Endodermal cell (in vitro differentiated cells): ENCODE measurements at regions not wholly inside any gene's neighbourhood (a gene's known extent, or its start where the extent isn't known, plus 50 kb on each side); places are given as distances from the start of the nearest gene placed in this dataset.

Experiments used
- DNase-seq: peaks from one replicate; pipeline ENCODE4 v3.0.0-alpha.2; 2017
- H3K27ac ChIP-seq: 2 replicates; pipeline ENCODE4 v1.5.1; 2013; ENCODE audit warnings: mild to moderate bottlenecking, low read depth, low read length, moderate library complexity
- H3K27me3 ChIP-seq: 2 replicates; pipeline ENCODE4 v1.6.1; 2013; ENCODE audit warnings: mild to moderate bottlenecking, low read length, moderate library complexity; ENCODE audit not compliant: insufficient read depth, control insufficient read depth, poor library complexity, severe bottlenecking
- H3K36me3 ChIP-seq: 2 replicates; pipeline ENCODE4 v1.7.0; 2013; ENCODE audit warnings: mild to moderate bottlenecking, low read length, moderate library complexity; ENCODE audit not compliant: control insufficient read depth, insufficient read depth
- H3K4me1 ChIP-seq: one replicate; pipeline ENCODE4 v1.7.0; 2013; ENCODE audit warnings: low read length; ENCODE audit not compliant: control insufficient read depth, insufficient read depth
- H3K4me3 ChIP-seq: 2 replicates; pipeline ENCODE4 v1.5.1; 2013; ENCODE audit warnings: mild to moderate bottlenecking, low read length, moderate library complexity
- H3K9ac ChIP-seq: 2 replicates; pipeline ENCODE4 v1.6.1; 2013; ENCODE audit warnings: mild to moderate bottlenecking, low read length, moderate library complexity; ENCODE audit not compliant: poor library complexity, severe bottlenecking; ENCODE audit errors: extremely low read depth
- H3K9me3 ChIP-seq: 2 replicates; pipeline ENCODE4 v1.6.1; 2013; ENCODE audit warnings: mild to moderate bottlenecking, low read length, moderate library complexity; ENCODE audit not compliant: control insufficient read depth
- H3K27ac Mint-ChIP-seq: 2 replicates; pipeline ENCODE4 v1.8.0; 2020; ENCODE audit warnings: mixed read lengths
- H3K27me3 Mint-ChIP-seq: 2 replicates; pipeline ENCODE4 v1.8.0; 2021; ENCODE audit warnings: mild to moderate bottlenecking, mixed read lengths; ENCODE audit not compliant: insufficient read depth
- H3K36me3 Mint-ChIP-seq: 2 replicates; pipeline ENCODE4 v1.8.0; 2020; ENCODE audit warnings: low read depth, mixed read lengths
- H3K4me1 Mint-ChIP-seq: 2 replicates; pipeline ENCODE4 v1.8.0; 2020; ENCODE audit warnings: mixed read lengths
- H3K4me3 Mint-ChIP-seq: 2 replicates; pipeline ENCODE4 v1.8.0; 2020; ENCODE audit warnings: mild to moderate bottlenecking, moderate library complexity, mixed read lengths
- H3K9me3 Mint-ChIP-seq: 2 replicates; pipeline ENCODE4 v1.8.0; 2020; ENCODE audit warnings: mild to moderate bottlenecking, mixed read lengths
- WGBS, 2 experiments: methylation state at CpG; one replicate each; pipeline versions ENCODE4 v1.1.5 to v1.1.7; 2013; ENCODE audit warnings: missing lambda C conversion rate in 2 of 2, mixed read lengths in 1 of 2; ENCODE audit not compliant: insufficient coverage in 1 of 2, insufficient read length in 1 of 2; 5-methylcytosine and 5-hydroxymethylcytosine counted together
- TF ChIP-seq, protein P1 (sequence below): fragments of 200-600 bp; sonication (generic); conservative IDR thresholded peaks from 2 replicates; pipeline ENCODE4 v1.5.0; 2021; ENCODE audit warnings: antibody characterized with exemption, mild to moderate bottlenecking

DNA sequence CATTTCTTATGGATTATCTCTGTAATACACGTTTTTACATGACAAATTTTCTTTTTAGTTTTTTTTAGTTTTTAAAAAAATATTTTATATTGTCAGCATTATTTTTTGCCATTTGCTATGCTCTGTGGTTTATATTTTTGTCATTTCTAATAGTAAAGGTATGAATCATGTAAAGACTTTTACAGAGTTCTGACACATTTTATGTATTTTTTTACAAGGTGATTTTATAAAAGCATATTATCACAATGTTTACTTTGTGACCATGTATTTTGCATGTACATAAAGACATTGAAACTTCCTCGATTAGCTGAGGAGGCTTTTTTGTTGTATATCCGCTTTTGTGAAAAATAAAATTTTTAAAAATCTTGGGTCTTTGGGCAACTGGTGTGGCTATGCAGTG lies 1705.1 kb downstream of the PCDH7 start:
- H3K27me3 Mint-ChIP-seq = no peaks in the 10 kb centered on the region

DNA sequence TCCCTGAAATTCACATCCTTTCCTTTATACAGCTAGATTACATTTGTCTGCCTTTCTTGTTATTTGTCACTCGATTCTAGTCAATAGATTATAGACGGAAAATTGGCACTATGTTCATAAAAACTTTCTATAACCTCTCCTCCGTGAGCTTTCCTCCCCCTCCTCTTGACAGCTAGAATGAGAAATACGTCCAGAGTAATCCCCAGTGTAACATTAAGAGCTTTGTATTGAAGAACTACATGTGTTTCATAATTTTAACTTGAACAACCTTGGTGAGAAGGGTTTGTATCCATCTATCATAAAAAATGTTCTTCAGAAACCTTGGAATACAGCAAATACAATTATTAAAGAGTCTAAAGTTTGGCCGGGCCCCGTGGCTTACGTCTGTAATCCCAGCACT lies 1707.4 kb downstream of the PCDH7 start:
- no peak overlapping the region for H3K27ac ChIP-seq
- Mint-ChIP-seq H3K4me3 (no peak overlapping the region), H3K27ac (no peak overlapping the region), H3K36me3 (no peaks in the 10 kb centered on the region), H3K4me1 (no peaks in the 10 kb centered on the region), H3K9me3 (no peaks in the 10 kb centered on the region), H3K27me3 (no peaks in the 10 kb centered on the region)
- TF ChIP-seq, protein P1, sequence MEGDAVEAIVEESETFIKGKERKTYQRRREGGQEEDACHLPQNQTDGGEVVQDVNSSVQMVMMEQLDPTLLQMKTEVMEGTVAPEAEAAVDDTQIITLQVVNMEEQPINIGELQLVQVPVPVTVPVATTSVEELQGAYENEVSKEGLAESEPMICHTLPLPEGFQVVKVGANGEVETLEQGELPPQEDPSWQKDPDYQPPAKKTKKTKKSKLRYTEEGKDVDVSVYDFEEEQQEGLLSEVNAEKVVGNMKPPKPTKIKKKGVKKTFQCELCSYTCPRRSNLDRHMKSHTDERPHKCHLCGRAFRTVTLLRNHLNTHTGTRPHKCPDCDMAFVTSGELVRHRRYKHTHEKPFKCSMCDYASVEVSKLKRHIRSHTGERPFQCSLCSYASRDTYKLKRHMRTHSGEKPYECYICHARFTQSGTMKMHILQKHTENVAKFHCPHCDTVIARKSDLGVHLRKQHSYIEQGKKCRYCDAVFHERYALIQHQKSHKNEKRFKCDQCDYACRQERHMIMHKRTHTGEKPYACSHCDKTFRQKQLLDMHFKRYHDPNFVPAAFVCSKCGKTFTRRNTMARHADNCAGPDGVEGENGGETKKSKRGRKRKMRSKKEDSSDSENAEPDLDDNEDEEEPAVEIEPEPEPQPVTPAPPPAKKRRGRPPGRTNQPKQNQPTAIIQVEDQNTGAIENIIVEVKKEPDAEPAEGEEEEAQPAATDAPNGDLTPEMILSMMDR = no peak
- 94 to 100% methylated on average over 4 to 6 of the region's 7 CpGs for WGBS, 2 experiments
- H3K27me3 ChIP-seq = no peaks in the 10 kb centered on the region
- H3K36me3 ChIP-seq = no peaks in the 10 kb centered on the region
- no peaks in the 10 kb centered on the region for H3K4me1 ChIP-seq
- no peak overlapping the region for H3K9ac ChIP-seq
- no peaks in the 10 kb centered on the region for H3K9me3 ChIP-seq
- no peak overlapping the region for H3K4me3 ChIP-seq
- no peak for DNase-seq

More for the DNA sequence above, 1705.1 kb downstream of the PCDH7 start:
- Histone ChIP-seq H3K36me3 (no peaks in the 10 kb centered on the region), H3K4me1 (no peaks in the 10 kb centered on the region), H3K9ac (no peak overlapping the region), H3K27me3 (no peaks in the 10 kb centered on the region), H3K9me3 (no peaks in the 10 kb centered on the region), H3K4me3 (no peak overlapping the region), H3K27ac (no peak overlapping the region)
- Mint-ChIP-seq H3K36me3 (no peaks in the 10 kb centered on the region), H3K27ac (no peak overlapping the region), H3K9me3 (peaks cover 4% of the 10 kb centered on the region), H3K4me1 (no peaks in the 10 kb centered on the region), H3K4me3 (no peak overlapping the region)
- TF ChIP-seq, protein P1 = no peak
- WGBS, 2 experiments = 85% methylated on average over 2 of the region's 3 CpGs; no CpG with 5 or more reads in 1 of the 2 experiments
- no peak for DNase-seq

DNA sequence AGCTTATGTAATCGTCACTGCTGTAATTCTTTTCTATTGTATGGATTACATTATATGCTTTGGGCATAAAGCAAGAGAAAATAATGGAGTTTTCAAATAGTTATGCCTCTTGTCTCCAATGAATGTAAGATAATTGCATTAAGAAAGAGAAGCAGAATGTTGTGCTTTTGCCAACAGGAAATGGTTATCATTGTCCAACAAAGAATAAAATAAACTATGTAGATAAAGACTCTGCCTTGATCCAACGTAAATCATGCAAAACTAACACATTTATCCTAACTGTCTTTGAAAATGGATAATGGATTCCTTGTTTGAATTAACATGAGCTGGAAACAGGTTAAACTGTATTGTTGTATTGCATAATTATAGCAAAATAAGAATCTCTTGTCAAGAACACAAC lies 1709.0 kb downstream of the PCDH7 start:
- WGBS, 2 experiments = 79% methylated on average over 1 of the region's 2 CpGs; no CpG with 5 or more reads in 1 of the 2 experiments
- no peaks in the 10 kb centered on the region for H3K4me1 Mint-ChIP-seq
- H3K27me3 ChIP-seq = no peaks in the 10 kb centered on the region
- no peak overlapping the region for H3K4me3 ChIP-seq
- no peaks in the 10 kb centered on the region for H3K27me3 Mint-ChIP-seq
- H3K9me3 Mint-ChIP-seq = no peaks in the 10 kb centered on the region
- no peaks in the 10 kb centered on the region for H3K4me1 ChIP-seq
- no peaks in the 10 kb centered on the region for H3K36me3 Mint-ChIP-seq
- H3K4me3 Mint-ChIP-seq = no peak overlapping the region
- no peak for DNase-seq
- no peak overlapping the region for H3K27ac Mint-ChIP-seq
- H3K9me3 ChIP-seq = no peaks in the 10 kb centered on the region
- H3K36me3 ChIP-seq = no peaks in the 10 kb centered on the region
- H3K9ac ChIP-seq = no peak overlapping the region
- no peak overlapping the region for H3K27ac ChIP-seq
- TF ChIP-seq, protein P1 = no peak
